Activated CD4-positive, alpha-beta T cell treated with anti-CD3 and anti-CD28 coated beads for 4 hours (primary cell): ENCODE measurements at regions not wholly inside any gene's neighbourhood (a gene's known extent, or its start where the extent isn't known, plus 50 kb on each side); places are given as distances from the start of the nearest gene placed in this dataset.

Source experiments
- DNase-seq, 2 donors: peaks; one replicate each; pipeline ENCODE4 v3.0.0-alpha.2; 2020

GRCh38 chr13:95502216-95502615 is 50.3 kb upstream of the CLDN10 start:
- no peak for DNase-seq
